GM12878 (cell line): ENCODE measurements at regions not wholly inside any gene's neighbourhood (a gene's known extent, or its start where the extent isn't known, plus 50 kb on each side); places are given as distances from the start of the nearest gene placed in this dataset.

Experiments used
- ATAC-seq: fragments of 200-7000 bp; cut with Tn5 transposase; 3 replicates; pipeline ENCODE4 v1.9.1; 2020; ENCODE audit warnings: mild to moderate bottlenecking, moderate library complexity
- BruUV-seq: library from RNA; stranded (reverse); fragments of 400-500 nt; replicated peaks from 2 replicates; lab custom pipeline; 2021; lab: Mats Ljungman, UMichigan
- CTCF ChIA-PET: fragments of 300-600 bp; sonication (Branson Sonifier 250); formaldehyde crosslinking; extraction: SDS; loops from one replicate; lab custom pipeline; 2021; ENCODE audit warnings: inconsistent platforms; lab: Yijun Ruan, JAX
- POLR2A ChIA-PET: fragments of 350-600 bp; formaldehyde crosslinking; extraction: SDS; loops from one replicate; lab custom pipeline; 2021; ENCODE audit warnings: inconsistent platforms; lab: Charles Lee
- RAD21 ChIA-PET: fragments of 300-600 bp; sonication (Branson Sonifier 250); formaldehyde crosslinking; loops from one replicate; lab custom pipeline; 2023; ENCODE audit warnings: antibody characterized with exemption; ENCODE audit not compliant: unreplicated experiment; lab: Charles Lee
- SMC1A ChIA-PET: fragments of 300-600 bp; sonication (Branson Sonifier 250); formaldehyde crosslinking; loops from one replicate; lab custom pipeline; 2023; ENCODE audit not compliant: unreplicated experiment, uncharacterized antibody; lab: Charles Lee
- DNase-seq: peaks from one replicate; pipeline ENCODE4 v3.0.0-alpha.2; 2011; ENCODE audit warnings: low read depth, low spot score
- FAIRE-seq: peaks from 3 replicates; lab custom pipeline; 2011; peaks lifted over from hg19 to GRCh38; lab: Jason Lieb, UNC
- H2AFZ ChIP-seq: 2 replicates; pipeline ENCODE4 v1.6.0; 2011; ENCODE audit warnings: low read depth, low read length, control low read depth; ENCODE audit not compliant: control insufficient read depth
- H3K27ac ChIP-seq: 2 replicates; pipeline ENCODE4 v1.5.1; 2011; ENCODE audit warnings: control low read depth; ENCODE audit not compliant: control insufficient read depth, insufficient read depth
- H3K27me3 ChIP-seq, 2 experiments: replicated peaks in 1 of 2; 2 replicates each; pipeline versions ENCODE4 v1.6.0 to v1.6.1; 2011; ENCODE audit warnings: low read length in 1 of 2; ENCODE audit not compliant: control insufficient read depth in 2 of 2, insufficient read depth in 2 of 2
- H3K36me3 ChIP-seq, 2 experiments: 2 replicates each; pipeline ENCODE4 v1.5.1; 2011; ENCODE audit warnings: low read length in 1 of 2; ENCODE audit not compliant: control insufficient read depth in 2 of 2, insufficient read depth in 2 of 2
- H3K4me1 ChIP-seq: 2 replicates; pipeline ENCODE4 v1.6.1; 2011; ENCODE audit warnings: mild to moderate bottlenecking, low read length, moderate library complexity, mixed read lengths; ENCODE audit not compliant: control insufficient read depth, insufficient read depth
- H3K4me2 ChIP-seq: 2 replicates; pipeline ENCODE4 v1.6.0; 2011; ENCODE audit warnings: control low read depth; ENCODE audit not compliant: control insufficient read depth, insufficient read depth
- H3K4me3 ChIP-seq: fragments of 200-600 bp; sonication (generic); 2 replicates; pipeline ENCODE4 v1.5.1; 2016
- H3K79me2 ChIP-seq: 2 replicates; pipeline ENCODE4 v1.6.0; 2011; ENCODE audit warnings: low read length; ENCODE audit not compliant: control insufficient read depth, insufficient read depth
- H3K9ac ChIP-seq: 2 replicates; pipeline ENCODE4 v1.8.0; 2011; ENCODE audit warnings: low read length, control low read depth, mixed read lengths; ENCODE audit not compliant: control insufficient read depth, insufficient read depth
- H3K9me3 ChIP-seq: replicated peaks from 3 replicates; pipeline ENCODE4 v1.5.1; 2011; ENCODE audit warnings: mild to moderate bottlenecking, low read length; ENCODE audit not compliant: control insufficient read depth, insufficient read depth
- H4K20me1 ChIP-seq: 2 replicates; pipeline ENCODE4 v1.6.0; 2011; ENCODE audit not compliant: control insufficient read depth, insufficient read depth
- JUNB ChIP-seq: IDR thresholded peaks from 2 replicates; pipeline ENCODE4 v1.6.1; 2016; ENCODE audit warnings: antibody characterized with exemption, mild to moderate bottlenecking
- MTA2 ChIP-seq: fragments of 450-650 bp; IDR thresholded peaks from 2 replicates; pipeline ENCODE4 v1.6.1; 2016; ENCODE audit warnings: low read depth, mild to moderate bottlenecking, moderate library complexity
- PAX5 ChIP-seq: IDR thresholded peaks from 2 replicates; pipeline ENCODE4 v1.6.1; 2011; ENCODE audit warnings: low read depth, low read length, borderline replicate concordance
- in situ Hi-C: fragments of 300-500 bp; cut with MboI; formaldehyde crosslinking; loops from 9 replicates; pipeline ENCODE4 v1.14.3; 2018; ENCODE audit warnings: mixed read lengths
- intact Hi-C: fragments of 100-400 bp; cut with micrococcal nuclease; formaldehyde crosslinking; loops from one replicate; pipeline ENCODE4 v1.14.2; 2022; ENCODE audit not compliant: unreplicated experiment
- TF ChIP-seq, protein P1 (sequence below): fragments of 450-650 bp; IDR thresholded peaks from 2 replicates; pipeline ENCODE4 v1.6.1; 2017; ENCODE audit warnings: mild to moderate bottlenecking
- TF ChIP-seq, protein P2 (sequence below): IDR thresholded peaks from 2 replicates; pipeline ENCODE4 v1.6.1; 2012; ENCODE audit warnings: low read depth, low read length, improper control_type of control experiment

DNA sequence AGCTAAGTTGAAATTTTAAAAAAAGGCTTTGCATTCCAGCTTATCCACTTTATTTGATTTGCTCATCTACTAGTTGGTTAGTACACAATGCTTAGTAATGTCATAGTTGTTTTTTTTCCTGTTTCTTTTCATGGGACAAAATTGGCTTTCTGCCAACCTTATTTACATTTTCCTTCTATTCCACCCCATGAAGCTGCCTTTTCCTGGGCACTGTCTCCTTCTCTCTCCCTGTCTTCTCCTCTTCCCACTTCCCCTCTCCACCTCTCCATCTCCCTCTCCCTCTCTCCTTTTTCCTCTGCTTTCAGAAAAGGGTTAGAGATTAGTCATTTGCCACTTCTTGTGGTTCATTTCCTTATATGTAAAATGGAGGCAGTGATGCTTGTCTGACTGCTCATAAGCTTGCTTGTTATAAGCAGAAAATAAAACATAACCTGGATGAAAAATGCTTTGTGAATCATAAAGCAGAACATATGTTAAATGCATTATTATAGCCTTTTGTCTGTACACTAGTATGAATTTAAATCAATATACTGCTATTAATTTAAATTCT lies 181.9 kb downstream of the CEP135 start:
- intact Hi-C loops, result no loop called here
- no peak for ATAC-seq
- H4K20me1 ChIP-seq, result no peaks in the 10 kb centered on the region
- no peak overlapping the region for H2AFZ ChIP-seq
- no peak overlapping the region for H3K4me2 ChIP-seq
- no peaks in the 10 kb centered on the region for H3K27me3 ChIP-seq
- no peaks in the 10 kb centered on the region for H3K36me3 ChIP-seq
- H3K4me1 ChIP-seq, result no peaks in the 10 kb centered on the region
- TF ChIP-seq PAX5 (no peak), JUNB (0 out of 2 replicates have a peak, but pooled peaks have one; percentile 14), MTA2 (no peak)
- TF ChIP-seq, protein P1, sequence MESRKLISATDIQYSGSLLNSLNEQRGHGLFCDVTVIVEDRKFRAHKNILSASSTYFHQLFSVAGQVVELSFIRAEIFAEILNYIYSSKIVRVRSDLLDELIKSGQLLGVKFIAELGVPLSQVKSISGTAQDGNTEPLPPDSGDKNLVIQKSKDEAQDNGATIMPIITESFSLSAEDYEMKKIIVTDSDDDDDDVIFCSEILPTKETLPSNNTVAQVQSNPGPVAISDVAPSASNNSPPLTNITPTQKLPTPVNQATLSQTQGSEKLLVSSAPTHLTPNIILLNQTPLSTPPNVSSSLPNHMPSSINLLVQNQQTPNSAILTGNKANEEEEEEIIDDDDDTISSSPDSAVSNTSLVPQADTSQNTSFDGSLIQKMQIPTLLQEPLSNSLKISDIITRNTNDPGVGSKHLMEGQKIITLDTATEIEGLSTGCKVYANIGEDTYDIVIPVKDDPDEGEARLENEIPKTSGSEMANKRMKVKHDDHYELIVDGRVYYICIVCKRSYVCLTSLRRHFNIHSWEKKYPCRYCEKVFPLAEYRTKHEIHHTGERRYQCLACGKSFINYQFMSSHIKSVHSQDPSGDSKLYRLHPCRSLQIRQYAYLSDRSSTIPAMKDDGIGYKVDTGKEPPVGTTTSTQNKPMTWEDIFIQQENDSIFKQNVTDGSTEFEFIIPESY, result no peak
- TF ChIP-seq, protein P2, sequence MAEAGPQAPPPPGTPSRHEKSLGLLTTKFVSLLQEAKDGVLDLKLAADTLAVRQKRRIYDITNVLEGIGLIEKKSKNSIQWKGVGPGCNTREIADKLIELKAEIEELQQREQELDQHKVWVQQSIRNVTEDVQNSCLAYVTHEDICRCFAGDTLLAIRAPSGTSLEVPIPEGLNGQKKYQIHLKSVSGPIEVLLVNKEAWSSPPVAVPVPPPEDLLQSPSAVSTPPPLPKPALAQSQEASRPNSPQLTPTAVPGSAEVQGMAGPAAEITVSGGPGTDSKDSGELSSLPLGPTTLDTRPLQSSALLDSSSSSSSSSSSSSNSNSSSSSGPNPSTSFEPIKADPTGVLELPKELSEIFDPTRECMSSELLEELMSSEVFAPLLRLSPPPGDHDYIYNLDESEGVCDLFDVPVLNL, result no peak
- ChIA-PET POLR2A (no interaction called here), SMC1A (no interaction called here), CTCF (no interaction called here), RAD21 (no interaction called here)
- H3K9ac ChIP-seq, result no peak overlapping the region
- no peak overlapping the region for H3K4me3 ChIP-seq
- H3K27ac ChIP-seq, result no peak overlapping the region
- no peaks in the 10 kb centered on the region for H3K79me2 ChIP-seq
- in situ Hi-C loops, result no loop called here
- no TSS peak for BruUV-seq
- H3K9me3 ChIP-seq, result no peaks in the 10 kb centered on the region
- FAIRE-seq, result no peak
- no peak for DNase-seq
